Fibroblast of villous mesenchyme (primary cell): ENCODE measurements at regions not wholly inside any gene's neighbourhood (a gene's known extent, or its start where the extent isn't known, plus 50 kb on each side); places are given as distances from the start of the nearest gene placed in this dataset.

Source experiments
- DNase-seq: peaks from one replicate; pipeline ENCODE4 v3.0.0-alpha.2; 2010; ENCODE audit warnings: low read depth
- H3K4me3 ChIP-seq: 2 replicates; pipeline ENCODE4 v1.5.1; 2011; ENCODE audit warnings: low read depth, mild to moderate bottlenecking, low read length
- CTCF ChIP-seq: IDR thresholded peaks from 2 replicates; pipeline ENCODE4 v1.5.1; 2012; ENCODE audit warnings: low read depth, mild to moderate bottlenecking, low read length; ENCODE audit not compliant: insufficient read depth

DNA sequence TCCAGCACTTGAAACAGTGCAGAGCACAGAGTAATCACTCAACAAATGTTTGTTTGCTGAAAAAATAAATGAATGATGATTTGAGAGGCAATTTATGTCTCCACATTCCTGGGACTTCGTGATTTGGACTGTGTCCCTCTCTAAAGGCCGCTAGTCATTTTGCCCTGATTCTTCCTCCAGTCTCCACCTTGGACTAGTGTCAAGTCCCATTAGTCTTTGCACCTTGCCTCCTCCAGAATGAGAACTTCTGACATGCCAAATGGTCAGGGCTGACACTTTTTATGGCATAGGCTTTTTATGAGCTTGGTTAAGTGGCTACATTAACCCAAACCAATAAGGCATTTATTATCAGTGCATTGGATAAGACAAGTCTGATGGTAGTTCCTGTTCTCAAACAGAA lies 65.1 kb upstream of the POF1B start:
- TF ChIP-seq CTCF = no peak
- no peak overlapping the region for H3K4me3 ChIP-seq
- no peak for DNase-seq
